Prostate gland (tissue), 2 donors: ENCODE measurements at regions not wholly inside any gene's neighbourhood (a gene's known extent, or its start where the extent isn't known, plus 50 kb on each side); places are given as distances from the start of the nearest gene placed in this dataset.
"Not testable (repeated sequence)": the region's sequence is repeated elsewhere in the genome, so short reads cannot be mapped to it uniquely, and the experiment has no call there.

Source experiments
- DNase-seq: peaks from one replicate; pipeline ENCODE4 v3.0.0-alpha.2; 2019; ENCODE audit warnings: low spot score
- H3K27ac ChIP-seq, 2 donors: fragments of 200-600 bp; sonication (generic); 2 replicates each; pipeline ENCODE4 v1.5.1; 2017 to 2019
- H3K27me3 ChIP-seq: fragments of 200-600 bp; sonication (generic); replicated peaks from 2 replicates; pipeline ENCODE4 v1.5.1; 2019; ENCODE audit not compliant: insufficient read depth
- H3K36me3 ChIP-seq, 2 donors: fragments of 200-600 bp; sonication (generic); 1 replicate in 1 of 2; 2 replicates in 1 of 2; pipeline versions ENCODE4 v1.5.1 to v1.8.1; 2017 to 2019
- H3K4me1 ChIP-seq: fragments of 200-600 bp; sonication (generic); replicated peaks from 2 replicates; pipeline ENCODE4 v1.5.1; 2019
- H3K4me3 ChIP-seq, 2 donors: fragments of 200-600 bp; sonication (generic); 2 replicates each; pipeline ENCODE4 v1.5.1; 2017 to 2019
- H3K9me3 ChIP-seq: fragments of 200-600 bp; sonication (generic); 2 replicates; pipeline ENCODE4 v1.5.1; 2017
- WGBS: methylation state at CpG from one replicate; pipeline ENCODE4 v1.1.5; 2018; 5-methylcytosine and 5-hydroxymethylcytosine counted together
- intact Hi-C: fragments of 100-400 bp; cut with DNase I; formaldehyde crosslinking; loops from one replicate; pipeline ENCODE4 v1.14.2; 2022

DNA sequence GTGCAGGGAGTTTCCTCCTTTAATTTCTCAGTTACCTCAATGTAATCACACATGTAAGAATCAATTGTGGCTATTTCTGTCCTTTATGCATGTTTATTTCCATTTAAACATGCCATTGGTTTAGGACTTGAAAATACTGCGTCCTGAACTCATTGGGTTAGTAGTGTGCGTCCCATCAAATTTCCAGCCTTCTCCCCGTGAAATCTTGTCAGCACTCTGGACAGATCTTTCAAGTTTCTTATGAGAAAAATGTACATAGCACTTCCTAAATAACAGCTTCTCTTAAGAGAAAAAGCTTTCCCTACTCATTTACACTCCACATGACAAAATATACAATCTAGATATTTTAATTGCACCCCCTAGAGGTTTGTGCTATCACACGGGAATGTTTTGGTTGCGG is 353.9 kb upstream of the FOLH1 start:
- H3K27ac ChIP-seq, H3K4me1 ChIP-seq, H3K36me3 ChIP-seq, H3K9me3 ChIP-seq, H3K27me3 ChIP-seq, H3K4me3 ChIP-seq, intact Hi-C loops, DNase-seq: not testable (repeated sequence)
- WGBS = 63% methylated on average over 5 of the region's 5 CpGs

DNA sequence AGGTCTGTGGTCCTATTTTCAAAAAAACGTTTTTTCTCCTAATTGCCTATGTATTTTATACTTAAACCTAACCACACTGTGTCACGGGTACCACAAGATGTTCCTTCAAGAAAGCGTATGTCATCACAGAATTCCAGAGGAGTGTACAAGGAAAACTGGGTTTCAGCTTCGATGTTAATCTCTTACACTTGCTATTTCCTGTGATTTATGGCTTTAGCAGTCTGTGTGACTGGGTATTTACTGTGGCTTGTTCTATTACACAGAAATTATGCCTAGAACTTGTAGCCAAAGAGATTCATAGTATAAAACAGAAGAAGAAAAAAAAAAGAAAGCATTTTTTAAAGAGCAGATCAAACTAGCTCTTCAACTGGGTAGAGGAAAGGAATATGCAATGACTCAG is 371.1 kb upstream of the FOLH1 start:
- H3K9me3 ChIP-seq, H3K4me1 ChIP-seq, H3K4me3 ChIP-seq, intact Hi-C loops, H3K27ac ChIP-seq, DNase-seq, H3K27me3 ChIP-seq, H3K36me3 ChIP-seq: not testable (repeated sequence)
- 62% methylated on average over 4 of the region's 4 CpGs for WGBS

GRCh38 chr11:49585495-49585894 is 366.7 kb upstream of the OR4C13 start:
- intact Hi-C loops, H3K4me3 ChIP-seq: not testable (repeated sequence)
- 53% methylated on average over 2 of the region's 2 CpGs for WGBS

GRCh38 chr11:49608892-49609291 is 343.3 kb upstream of the OR4C13 start:
- H3K27me3 ChIP-seq, H3K4me1 ChIP-seq, H3K36me3 ChIP-seq, H3K4me3 ChIP-seq, intact Hi-C loops, H3K27ac ChIP-seq, DNase-seq, H3K9me3 ChIP-seq: not testable (repeated sequence)

More at GRCh38 chr11:49585495-49585894, 366.7 kb upstream of the OR4C13 start:
- H3K9me3 ChIP-seq, H3K27ac ChIP-seq, DNase-seq, H3K36me3 ChIP-seq, H3K27me3 ChIP-seq, H3K4me1 ChIP-seq: not testable (repeated sequence)

- DNase-seq, H3K27ac ChIP-seq, intact Hi-C loops, H3K4me1 ChIP-seq, H3K36me3 ChIP-seq, H3K9me3 ChIP-seq, H3K27me3 ChIP-seq, H3K4me3 ChIP-seq: not testable (repeated sequence)
- 0% methylated on average over 1 of the region's 1 CpG for WGBS
Measured at GRCh38 chr11:49623872-49624271, 328.3 kb upstream of the OR4C13 start.

DNA sequence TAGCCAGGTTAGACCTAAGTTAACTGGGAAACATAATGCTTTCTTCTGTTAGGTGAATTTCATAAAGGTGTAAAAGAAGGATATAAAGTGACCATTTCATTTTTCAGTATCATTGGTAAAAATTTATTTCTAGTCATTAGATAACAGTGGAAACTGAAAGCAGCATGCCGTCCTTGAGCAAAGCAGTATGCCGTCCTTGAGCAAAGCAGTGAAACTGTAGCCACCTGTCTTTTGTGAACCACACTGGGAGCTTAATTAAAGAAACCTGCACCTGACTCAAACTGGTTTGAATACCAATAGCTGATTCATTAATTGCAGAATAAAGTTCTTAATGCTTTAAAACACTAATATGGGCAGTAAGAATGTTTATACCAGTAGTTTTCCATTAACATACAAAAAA is 281.5 kb upstream of the OR4C13 start:
- intact Hi-C loops, H3K4me3 ChIP-seq, H3K27me3 ChIP-seq, H3K36me3 ChIP-seq, H3K27ac ChIP-seq, DNase-seq, H3K4me1 ChIP-seq, H3K9me3 ChIP-seq: not testable (repeated sequence)
- WGBS = 56% methylated on average over 2 of the region's 2 CpGs

DNA sequence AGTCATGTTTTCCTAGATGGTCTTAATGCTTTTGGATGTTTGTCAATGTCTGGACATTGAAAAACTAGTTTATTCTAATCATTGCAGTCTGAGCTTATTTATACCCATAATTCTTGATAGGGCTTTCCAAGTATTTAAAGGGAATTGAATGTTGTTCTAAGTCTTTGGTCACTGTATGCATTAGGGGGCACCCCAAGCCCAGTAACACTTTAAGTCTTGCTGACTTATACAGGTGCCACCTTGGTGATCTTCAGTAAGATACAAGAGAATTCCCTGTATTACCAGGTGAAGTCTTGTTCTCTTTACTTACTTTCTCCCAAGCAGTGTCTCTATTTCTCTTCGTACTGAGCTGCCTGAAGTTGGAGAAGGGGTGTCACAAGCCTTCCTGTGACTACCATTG is 250.1 kb upstream of the OR4C13 start:
- WGBS = 59% methylated on average over 1 of the region's 1 CpG
- H3K27me3 ChIP-seq, H3K4me1 ChIP-seq, DNase-seq, H3K4me3 ChIP-seq, H3K9me3 ChIP-seq, H3K27ac ChIP-seq, intact Hi-C loops, H3K36me3 ChIP-seq: not testable (repeated sequence)

DNA sequence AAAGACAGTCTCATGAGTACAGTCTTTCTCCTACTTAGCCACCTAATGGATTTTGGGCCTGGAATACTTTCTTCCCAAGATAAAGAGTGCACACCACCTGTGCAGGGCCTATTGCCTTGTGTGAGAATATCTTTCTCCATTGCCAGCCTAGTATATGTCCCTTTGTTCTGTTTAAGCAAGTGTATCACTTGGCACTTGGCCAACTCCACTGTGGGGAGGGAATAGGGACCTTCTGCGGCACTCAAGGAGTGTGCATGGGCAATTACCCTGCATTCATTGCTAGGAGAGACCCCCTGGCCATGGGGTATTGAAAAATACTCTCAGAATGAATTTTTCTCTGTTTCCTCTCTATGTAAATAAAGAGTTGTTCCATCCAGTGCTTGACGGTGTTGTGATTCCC is 201.7 kb upstream of the OR4C13 start:
- 47% methylated on average over 2 of the region's 2 CpGs for WGBS
- H3K4me1 ChIP-seq, H3K27ac ChIP-seq, DNase-seq, H3K4me3 ChIP-seq, H3K36me3 ChIP-seq, H3K27me3 ChIP-seq, H3K9me3 ChIP-seq, intact Hi-C loops: not testable (repeated sequence)

DNA sequence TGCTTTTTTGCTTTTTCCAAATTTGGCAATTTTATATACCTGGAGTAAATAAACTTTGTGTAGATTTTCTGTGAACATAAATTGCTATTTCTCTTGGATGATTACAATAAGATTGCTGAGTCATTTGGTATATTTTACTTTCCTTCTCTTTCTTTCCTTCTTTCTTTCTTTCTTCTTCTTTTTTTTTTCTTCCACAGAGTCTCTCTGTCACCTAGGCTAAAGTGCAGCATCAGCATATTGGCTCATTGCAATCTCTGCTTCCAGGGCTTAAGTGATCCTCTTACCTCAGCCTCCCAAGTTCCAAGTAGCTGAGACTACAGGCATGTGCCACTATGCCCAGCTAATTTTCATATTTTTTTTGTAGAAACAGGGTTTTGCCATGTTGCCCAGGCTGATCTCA is 201.2 kb upstream of the OR4C13 start:
- H3K4me1 ChIP-seq, H3K27ac ChIP-seq, H3K27me3 ChIP-seq, H3K9me3 ChIP-seq, H3K36me3 ChIP-seq, intact Hi-C loops, H3K4me3 ChIP-seq, DNase-seq: not testable (repeated sequence)

DNA sequence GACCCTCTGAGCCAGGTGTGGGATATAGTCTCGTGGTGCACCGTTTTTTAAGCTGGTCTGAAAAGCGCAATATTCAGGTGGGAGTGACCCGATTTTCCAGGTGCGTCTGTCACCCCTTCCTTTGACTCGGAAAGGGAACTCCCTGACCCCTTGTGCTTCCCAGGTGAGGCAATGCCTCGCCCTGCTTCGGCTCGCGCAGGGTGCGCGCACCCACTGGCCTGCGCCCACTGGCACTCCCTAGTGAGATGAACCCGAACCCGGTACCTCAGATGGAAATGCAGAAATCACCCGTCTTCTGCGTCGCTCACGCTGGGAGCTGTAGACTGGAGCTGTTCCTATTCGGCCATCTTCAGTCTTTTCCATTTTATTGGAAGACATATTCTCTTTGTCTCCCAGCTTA is 171.4 kb upstream of the OR4C13 start:
- 92% methylated on average over 20 of the region's 20 CpGs for WGBS
- DNase-seq, intact Hi-C loops, H3K4me3 ChIP-seq, H3K9me3 ChIP-seq, H3K36me3 ChIP-seq, H3K4me1 ChIP-seq, H3K27ac ChIP-seq, H3K27me3 ChIP-seq: not testable (repeated sequence)

DNA sequence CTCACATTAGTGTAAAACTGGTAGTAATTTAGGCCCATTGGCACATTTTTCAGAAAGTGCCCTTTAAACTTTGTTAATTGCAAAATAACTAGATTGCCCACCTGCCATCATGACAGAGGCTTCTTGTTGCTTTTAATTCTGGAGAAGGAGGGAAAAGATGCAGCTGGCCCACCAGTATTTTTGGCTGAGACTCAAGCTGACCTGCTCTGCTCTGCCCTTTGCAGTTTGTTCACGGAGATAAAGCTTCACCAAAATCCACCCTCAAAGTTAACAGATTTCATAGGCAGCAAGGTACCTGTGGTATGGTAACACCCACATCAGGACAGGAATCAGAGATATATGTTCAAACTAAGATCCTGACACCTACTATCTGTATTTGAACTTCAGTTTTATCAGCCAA is 170.2 kb upstream of the OR4C13 start:
- H3K9me3 ChIP-seq, DNase-seq, H3K27ac ChIP-seq, intact Hi-C loops, H3K4me1 ChIP-seq, H3K27me3 ChIP-seq, H3K36me3 ChIP-seq, H3K4me3 ChIP-seq: not testable (repeated sequence)
- 67% methylated on average over 1 of the region's 1 CpG for WGBS

DNA sequence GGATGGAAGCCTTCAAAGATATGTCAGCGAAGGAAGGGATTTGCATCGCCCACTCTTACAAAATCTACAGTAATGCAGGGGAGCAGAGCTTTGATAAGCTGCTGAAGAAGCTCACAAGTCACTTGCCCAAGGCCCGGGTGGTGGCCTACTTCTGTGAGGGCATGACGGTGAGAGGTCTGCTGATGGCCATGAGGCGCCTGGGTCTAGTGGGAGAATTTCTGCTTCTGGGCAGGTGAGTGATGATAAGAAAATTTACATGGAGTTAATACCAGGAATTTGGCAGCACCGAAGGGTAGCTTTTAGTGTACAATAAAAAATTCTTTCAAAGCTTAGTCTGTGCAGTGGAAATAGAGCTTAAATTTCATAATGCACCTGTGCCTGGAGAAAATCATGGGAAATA is 168.3 kb upstream of the OR4C13 start:
- H3K27ac ChIP-seq, H3K9me3 ChIP-seq, intact Hi-C loops, H3K36me3 ChIP-seq, H3K4me3 ChIP-seq, H3K27me3 ChIP-seq, H3K4me1 ChIP-seq, DNase-seq: not testable (repeated sequence)
- whole genome bisulfite sequencing = 87% methylated on average over 4 of the region's 6 CpGs

DNA sequence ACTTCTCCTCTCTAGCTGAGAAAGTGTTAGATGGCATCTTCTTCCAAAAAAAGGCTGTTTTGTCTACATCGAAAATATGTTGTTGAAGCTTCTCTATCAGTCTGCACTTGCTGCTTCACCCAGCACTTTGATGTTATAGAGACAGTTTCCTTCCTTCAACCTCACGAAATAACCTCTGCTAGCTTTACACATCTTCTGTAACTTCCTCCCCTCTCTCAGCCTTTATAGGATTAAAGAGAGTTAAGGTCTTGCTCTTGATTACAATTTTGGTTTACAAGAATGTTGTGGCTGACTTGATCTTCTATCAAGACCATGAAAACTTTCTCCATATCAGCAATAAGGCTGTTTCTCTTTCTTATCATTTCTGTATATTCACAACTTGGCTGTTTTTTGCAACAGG is 162.4 kb upstream of the OR4C13 start:
- intact Hi-C loops = not testable (repeated sequence)
- WGBS = 74% methylated on average over 2 of the region's 2 CpGs

More for the DNA sequence above, 162.4 kb upstream of the OR4C13 start:
- not testable (repeated sequence) for H3K27ac ChIP-seq, H3K9me3 ChIP-seq, DNase-seq, H3K36me3 ChIP-seq, H3K4me3 ChIP-seq, H3K4me1 ChIP-seq, H3K27me3 ChIP-seq
